SK-N-SH treated with all-trans-retinoic acid at 6 μM for 48 hours (cell line): ENCODE measurements at regions not wholly inside any gene's neighbourhood (a gene's known extent, or its start where the extent isn't known, plus 50 kb on each side); places are given as distances from the start of the nearest gene placed in this dataset.
"Not testable (repeated sequence)": the region's sequence is repeated elsewhere in the genome, so short reads cannot be mapped to it uniquely, and the experiment has no call there.

ENCODE experiments used
- ATAC-seq: fragments of 200-7000 bp; cut with Tn5 transposase; 3 replicates; pipeline ENCODE4 v1.9.1; 2020; ENCODE audit warnings: mild to moderate bottlenecking, moderate library complexity
- ARNTL ChIP-seq: fragments of 450-650 bp; formaldehyde crosslinking; IDR thresholded peaks from 2 replicates; pipeline ENCODE4 v1.5.0; 2020; ENCODE audit warnings: low read depth, mild to moderate bottlenecking, moderate library complexity, borderline replicate concordance
- BACH2 ChIP-seq: fragments of 250-450 bp; sonication (Bioruptor Pico); IDR thresholded peaks from 2 replicates; pipeline ENCODE4 v1.9.0; 2021; ENCODE audit warnings: mild to moderate bottlenecking, borderline replicate concordance
- CREB5 ChIP-seq: fragments of 250-450 bp; sonication (Bioruptor Pico); IDR thresholded peaks from 2 replicates; pipeline ENCODE4 v1.5.1; 2020; ENCODE audit warnings: low read depth, mild to moderate bottlenecking, moderate library complexity
- CSRNP3 ChIP-seq: fragments of 250-450 bp; sonication (Bioruptor Pico); IDR thresholded peaks from 2 replicates; pipeline ENCODE4 v1.5.1; 2021; ENCODE audit warnings: mild to moderate bottlenecking, moderate library complexity
- ESRRG ChIP-seq: fragments of 250-450 bp; sonication (Bioruptor Pico); IDR thresholded peaks from 2 replicates; pipeline ENCODE4 v1.6.1; 2021; ENCODE audit warnings: mild to moderate bottlenecking
- GLIS3 ChIP-seq: fragments of 250-450 bp; sonication (Bioruptor Pico); IDR thresholded peaks from 2 replicates; pipeline ENCODE4 v1.5.0; 2020; ENCODE audit warnings: mild to moderate bottlenecking, moderate library complexity
- ISL1 ChIP-seq: fragments of 250-450 bp; sonication (Bioruptor Pico); IDR thresholded peaks from 2 replicates; pipeline ENCODE4 v2.1.2; 2022; ENCODE audit warnings: mild to moderate bottlenecking, moderate library complexity
- OSR1 ChIP-seq: fragments of 250-450 bp; sonication (Bioruptor Pico); IDR thresholded peaks from 2 replicates; pipeline ENCODE4 v1.8.0; 2022; ENCODE audit warnings: moderate library complexity, mild to moderate bottlenecking, inconsistent platforms
- PATZ1 ChIP-seq: fragments of 250-450 bp; sonication (Bioruptor Pico); IDR thresholded peaks from 2 replicates; pipeline ENCODE4 v1.8.0; 2020; ENCODE audit warnings: mild to moderate bottlenecking, moderate library complexity, borderline replicate concordance
- POU6F1 ChIP-seq: fragments of 250-450 bp; sonication (Bioruptor Pico); IDR thresholded peaks from 2 replicates; pipeline ENCODE4 v1.8.0; 2021; ENCODE audit warnings: low read depth, mild to moderate bottlenecking, moderate library complexity, borderline replicate concordance
- PPARA ChIP-seq: fragments of 250-450 bp; sonication (Bioruptor Pico); IDR thresholded peaks from 2 replicates; pipeline ENCODE4 v1.5.0; 2020; ENCODE audit warnings: mild to moderate bottlenecking, borderline replicate concordance
- RARB ChIP-seq: fragments of 250-450 bp; sonication (Bioruptor Pico); IDR thresholded peaks from 2 replicates; pipeline ENCODE4 v1.8.0; 2021; ENCODE audit warnings: mild to moderate bottlenecking, moderate library complexity
- SNAI2 ChIP-seq: fragments of 250-450 bp; sonication (Bioruptor Pico); IDR thresholded peaks from 2 replicates; pipeline ENCODE4 v1.5.0; 2020; ENCODE audit warnings: mild to moderate bottlenecking, moderate library complexity
- TCF4 ChIP-seq: fragments of 250-450 bp; sonication (Bioruptor Pico); IDR thresholded peaks from 2 replicates; pipeline ENCODE4 v1.8.0; 2021; ENCODE audit warnings: mild to moderate bottlenecking, moderate library complexity, borderline replicate concordance
- TOX ChIP-seq: fragments of 250-450 bp; sonication (Bioruptor Pico); IDR thresholded peaks from 2 replicates; pipeline ENCODE4 v1.8.0; 2021; ENCODE audit warnings: mild to moderate bottlenecking, moderate library complexity, borderline replicate concordance
- TSHZ2 ChIP-seq: fragments of 250-450 bp; sonication (Bioruptor Pico); IDR thresholded peaks from 2 replicates; pipeline ENCODE4 v1.5.0; 2020; ENCODE audit warnings: mild to moderate bottlenecking, moderate library complexity
- ZFP3 ChIP-seq: fragments of 250-450 bp; sonication (Bioruptor Pico); IDR thresholded peaks from 2 replicates; pipeline ENCODE4 v1.5.0; 2020; ENCODE audit warnings: mild to moderate bottlenecking, moderate library complexity
- ZFP30 ChIP-seq: fragments of 450-650 bp; formaldehyde crosslinking; IDR thresholded peaks from 2 replicates; pipeline ENCODE4 v1.5.0; 2022; ENCODE audit warnings: mild to moderate bottlenecking, moderate library complexity
- ZNF565 ChIP-seq: fragments of 450-650 bp; formaldehyde crosslinking; conservative IDR thresholded peaks from 2 replicates; pipeline ENCODE4 v1.5.0; 2020; ENCODE audit warnings: low read depth, mild to moderate bottlenecking, moderate library complexity
- ZNF70 ChIP-seq: fragments of 450-650 bp; formaldehyde crosslinking; IDR thresholded peaks from 2 replicates; pipeline ENCODE4 v1.5.0; 2020; ENCODE audit warnings: mild to moderate bottlenecking, moderate library complexity
- ZNF8 ChIP-seq: fragments of 450-650 bp; formaldehyde crosslinking; IDR thresholded peaks from 2 replicates; pipeline ENCODE4 v1.5.0; 2020; ENCODE audit warnings: mild to moderate bottlenecking, moderate library complexity

- TF ChIP-seq GLIS3 (no peak), PATZ1 (CRISPR knock-in tag) (no peak), TOX (no peak), CREB5 (no peak), ZNF70 (CRISPR knock-in tag) (no peak), PPARA (CRISPR knock-in tag) (no peak), SNAI2 (no peak), BACH2 (no peak), ZNF565 (CRISPR knock-in tag) (no peak), ISL1 (CRISPR knock-in tag) (no peak), ZNF8 (CRISPR knock-in tag) (no peak), ZFP30 (no peak)
- no peak for ATAC-seq
Measured at GRCh38 chr4:62500296-62500695, 1300.2 kb downstream of the ADGRL3 start.

- no peak for TF ChIP-seq BACH2
- no peak for TF ChIP-seq ARNTL (CRISPR knock-in tag)
- no peak for TF ChIP-seq OSR1 (CRISPR knock-in tag)
- no peak for TF ChIP-seq TOX
- no peak for TF ChIP-seq ZFP30
- no peak for TF ChIP-seq ZNF70 (CRISPR knock-in tag)
- no peak for TF ChIP-seq RARB (CRISPR knock-in tag)
- no peak for TF ChIP-seq ESRRG (CRISPR knock-in tag)
- TF ChIP-seq ISL1 (CRISPR knock-in tag): no peak
- no peak for TF ChIP-seq ZNF8 (CRISPR knock-in tag)
- TF ChIP-seq CSRNP3 (CRISPR knock-in tag): no peak
- TF ChIP-seq POU6F1 (CRISPR knock-in tag): no peak
- TF ChIP-seq TSHZ2 (CRISPR knock-in tag): no peak
- no peak for TF ChIP-seq GLIS3
- TF ChIP-seq TCF4 (CRISPR knock-in tag): no peak
- TF ChIP-seq ZNF565 (CRISPR knock-in tag): no peak
- TF ChIP-seq ZFP3 (CRISPR knock-in tag): no peak
- no peak for TF ChIP-seq PATZ1 (CRISPR knock-in tag)
- no peak for ATAC-seq
Measured at GRCh38 chr4:62495032-62495431, 1294.9 kb downstream of the ADGRL3 start.

GRCh38 chr4:62491756-62492155 lies 1291.6 kb downstream of the ADGRL3 start:
- ATAC-seq: not testable (repeated sequence)
